ENCODE measurements at regions not wholly inside any gene's neighbourhood (a gene's known extent, or its start where the extent isn't known, plus 50 kb on each side); places are given as distances from the start of the nearest gene placed in this dataset.

- no peak for DNase-seq
These were observed 300.0 kb downstream of the CHRM3 start for GRCh38 chr1:239686386-239686785.

GRCh38 chr1:239696317-239696716 lies 309.9 kb downstream of the CHRM3 start:
- no peak for DNase-seq

- no peak for DNase-seq
These were observed 314.3 kb downstream of the CHRM3 start for GRCh38 chr1:239700667-239701066.

- no peak for DNase-seq
These were observed 316.7 kb downstream of the CHRM3 start for GRCh38 chr1:239703075-239703474.

- no peak for DNase-seq
These were observed 320.0 kb downstream of the CHRM3 start for GRCh38 chr1:239706245-239706892.

GRCh38 chr1:239707615-239708014 lies 321.2 kb downstream of the CHRM3 start:
- no peak for DNase-seq

- no peak for DNase-seq
These were observed 322.3 kb downstream of the CHRM3 start for GRCh38 chr1:239708622-239709021.

GRCh38 chr1:239711768-239712167 lies 325.4 kb downstream of the CHRM3 start:
- no peak for DNase-seq

GRCh38 chr1:239717097-239717917 lies 330.9 kb downstream of the CHRM3 start:
- DNase-seq, result no peak

GRCh38 chr1:239717918-239718184 lies 331.5 kb downstream of the CHRM3 start:
- no peak for DNase-seq

GRCh38 chr1:239718571-239718970 lies 332.2 kb downstream of the CHRM3 start:
- DNase-seq, result no peak

GRCh38 chr1:239718997-239719628 lies 332.7 kb downstream of the CHRM3 start:
- peak; percentile 16 for DNase-seq

GRCh38 chr1:239719642-239720258 lies 333.4 kb downstream of the CHRM3 start:
- peak; percentile 52 for DNase-seq

- DNase-seq, result no peak
These were observed 335.7 kb downstream of the CHRM3 start for GRCh38 chr1:239722035-239722434.

GRCh38 chr1:239723776-239724367 lies 337.5 kb downstream of the CHRM3 start:
- DNase-seq, result no peak

- DNase-seq, result no peak
These were observed 339.0 kb downstream of the CHRM3 start for GRCh38 chr1:239725371-239725770.

- DNase-seq, result no peak
These were observed 339.6 kb downstream of the CHRM3 start for GRCh38 chr1:239725933-239726332.

- no peak for DNase-seq
These were observed 344.0 kb downstream of the CHRM3 start for GRCh38 chr1:239730378-239730777.

- no peak for DNase-seq
These were observed 344.8 kb downstream of the CHRM3 start for GRCh38 chr1:239731082-239731748.

- no peak for DNase-seq
These were observed 346.4 kb downstream of the CHRM3 start for GRCh38 chr1:239732770-239733169.

- no peak for DNase-seq
These were observed 347.6 kb downstream of the CHRM3 start for GRCh38 chr1:239733995-239734394.

GRCh38 chr1:239735111-239735510 lies 348.7 kb downstream of the CHRM3 start:
- no peak for DNase-seq

GRCh38 chr1:239736479-239736878 lies 350.1 kb downstream of the CHRM3 start:
- no peak for DNase-seq

Measured in SIG-M5 (cell line).